Colonic mucosa (tissue), 4 donors: ENCODE measurements at regions not wholly inside any gene's neighbourhood (a gene's known extent, or its start where the extent isn't known, plus 50 kb on each side); places are given as distances from the start of the nearest gene placed in this dataset.
"Not testable (repeated sequence)": the region's sequence is repeated elsewhere in the genome, so short reads cannot be mapped to it uniquely, and the experiment has no call there.

Experiments
- DNase-seq: peaks from one replicate; pipeline ENCODE4 v3.0.0-alpha.2; 2020
- H3K27ac ChIP-seq: fragments of 200-600 bp; one replicate; pipeline ENCODE4 v1.8.0; 2021
- H3K27me3 ChIP-seq: fragments of 200-600 bp; one replicate; pipeline ENCODE4 v1.8.0; 2021
- H3K36me3 ChIP-seq: fragments of 200-600 bp; one replicate; pipeline ENCODE4 v1.8.0; 2021
- H3K4me1 ChIP-seq: fragments of 200-600 bp; one replicate; pipeline ENCODE4 v1.8.0; 2021; ENCODE audit warnings: mild to moderate bottlenecking
- H3K4me3 ChIP-seq: fragments of 200-600 bp; one replicate; pipeline ENCODE4 v1.8.0; 2021
- H3K9ac ChIP-seq, 2 donors: one replicate each; pipeline ENCODE4 v1.7.0; 2013; ENCODE audit warnings: control low read depth in 2 of 2, low read depth in 2 of 2, low read length in 2 of 2
- H3K9me3 ChIP-seq: fragments of 200-600 bp; one replicate; pipeline ENCODE4 v1.8.0; 2021
- CTCF ChIP-seq: fragments of 200-600 bp; IDR thresholded peaks from one replicate; pipeline ENCODE4 v1.8.0; 2022; ENCODE audit warnings: antibody characterized with exemption, mild to moderate bottlenecking
- intact Hi-C: fragments of 100-400 bp; cut with DNase I; formaldehyde crosslinking; loops from one replicate; pipeline ENCODE4 v1.14.1; 2022
- donor health status: healthy.
- donor health status: DM: no; HTN: no; CAD: no.
- donor health status: DM: no; HTN: no; CAD: no.

- no peak for DNase-seq
- Histone ChIP-seq H3K27me3 (no peaks in the 10 kb centered on the region), H3K9me3 (no peaks in the 10 kb centered on the region), H3K4me1 (no peaks in the 10 kb centered on the region), H3K27ac (no peak overlapping the region), H3K36me3 (no peaks in the 10 kb centered on the region), H3K9ac (no peak overlapping the region), H3K4me3 (no peak overlapping the region)
- intact Hi-C loops, result no loop called here
- TF ChIP-seq CTCF, result no peak
Measured at GRCh38 chr7:52735656-52736055, 299.8 kb upstream of the POM121L12 start.

- H3K4me1 ChIP-seq, H3K27ac ChIP-seq, H3K36me3 ChIP-seq, H3K27me3 ChIP-seq, DNase-seq, intact Hi-C loops, H3K4me3 ChIP-seq, H3K9ac ChIP-seq, H3K9me3 ChIP-seq: not testable (repeated sequence)
Measured at GRCh38 chr7:52728683-52729082, 306.8 kb upstream of the POM121L12 start.

GRCh38 chr7:52727632-52728031 is 307.8 kb upstream of the POM121L12 start:
- Histone ChIP-seq H3K27me3 (no peaks in the 10 kb centered on the region), H3K4me1 (no peaks in the 10 kb centered on the region), H3K9ac (no peak overlapping the region), H3K27ac (no peak overlapping the region), H3K4me3 (no peak overlapping the region), H3K9me3 (no peaks in the 10 kb centered on the region), H3K36me3 (no peaks in the 10 kb centered on the region)
- no peak for TF ChIP-seq CTCF
- intact Hi-C loops, result no loop called here
- DNase-seq, result no peak

GRCh38 chr7:52726986-52727385 is 308.4 kb upstream of the POM121L12 start:
- TF ChIP-seq CTCF, result no peak
- Histone ChIP-seq H3K9me3 (no peaks in the 10 kb centered on the region), H3K27me3 (no peaks in the 10 kb centered on the region), H3K4me1 (no peaks in the 10 kb centered on the region), H3K36me3 (no peaks in the 10 kb centered on the region), H3K27ac (no peak overlapping the region), H3K9ac (no peak overlapping the region), H3K4me3 (no peak overlapping the region)
- intact Hi-C loops, result no loop called here
- no peak for DNase-seq

- Histone ChIP-seq H3K4me3 (no peak overlapping the region), H3K27ac (no peak overlapping the region)
- intact Hi-C loops, result no loop called here
Measured at GRCh38 chr7:52726493-52726892, 308.9 kb upstream of the POM121L12 start.

GRCh38 chr7:52723606-52724005 is 311.8 kb upstream of the POM121L12 start:
- H3K4me1 ChIP-seq, result no peaks in the 10 kb centered on the region
- H3K27me3 ChIP-seq, result no peaks in the 10 kb centered on the region
- no peak overlapping the region for H3K27ac ChIP-seq
- DNase-seq, result no peak
- no peaks in the 10 kb centered on the region for H3K36me3 ChIP-seq
- H3K9me3 ChIP-seq, result no peaks in the 10 kb centered on the region
- intact Hi-C loops, result no loop called here
- no peak overlapping the region for H3K4me3 ChIP-seq
- H3K9ac ChIP-seq, result no peak overlapping the region
- no peak for TF ChIP-seq CTCF

More at GRCh38 chr7:52726493-52726892, 308.9 kb upstream of the POM121L12 start:
- TF ChIP-seq CTCF, result no peak
- H3K9me3 ChIP-seq, result no peaks in the 10 kb centered on the region
- H3K27me3 ChIP-seq, result no peaks in the 10 kb centered on the region
- H3K4me1 ChIP-seq, result no peaks in the 10 kb centered on the region
- H3K9ac ChIP-seq, result no peak overlapping the region
- no peaks in the 10 kb centered on the region for H3K36me3 ChIP-seq
- no peak for DNase-seq
